ENCODE measurements at regions not wholly inside any gene's neighbourhood (a gene's known extent, or its start where the extent isn't known, plus 50 kb on each side); places are given as distances from the start of the nearest gene placed in this dataset.

DNA sequence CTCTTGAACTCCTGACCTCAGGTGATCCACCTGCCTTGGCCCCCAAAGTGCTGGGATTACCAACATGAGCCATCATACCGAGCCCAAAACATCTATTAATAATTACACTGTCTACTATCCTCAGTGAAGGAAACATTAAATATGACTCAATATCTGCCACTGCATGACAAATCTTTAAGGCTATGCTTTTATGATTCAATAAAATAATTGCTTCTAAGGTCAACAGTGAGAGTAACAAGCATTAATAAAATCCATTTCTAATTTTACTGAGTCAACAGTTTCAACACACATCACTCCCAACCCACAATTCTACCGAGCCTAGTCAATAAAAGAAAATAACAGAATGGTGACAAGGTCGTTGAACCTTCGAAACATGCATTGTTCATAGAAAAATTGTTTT lies 125.5 kb upstream of the CHRM3 start:
- TF ChIP-seq, protein P1, sequence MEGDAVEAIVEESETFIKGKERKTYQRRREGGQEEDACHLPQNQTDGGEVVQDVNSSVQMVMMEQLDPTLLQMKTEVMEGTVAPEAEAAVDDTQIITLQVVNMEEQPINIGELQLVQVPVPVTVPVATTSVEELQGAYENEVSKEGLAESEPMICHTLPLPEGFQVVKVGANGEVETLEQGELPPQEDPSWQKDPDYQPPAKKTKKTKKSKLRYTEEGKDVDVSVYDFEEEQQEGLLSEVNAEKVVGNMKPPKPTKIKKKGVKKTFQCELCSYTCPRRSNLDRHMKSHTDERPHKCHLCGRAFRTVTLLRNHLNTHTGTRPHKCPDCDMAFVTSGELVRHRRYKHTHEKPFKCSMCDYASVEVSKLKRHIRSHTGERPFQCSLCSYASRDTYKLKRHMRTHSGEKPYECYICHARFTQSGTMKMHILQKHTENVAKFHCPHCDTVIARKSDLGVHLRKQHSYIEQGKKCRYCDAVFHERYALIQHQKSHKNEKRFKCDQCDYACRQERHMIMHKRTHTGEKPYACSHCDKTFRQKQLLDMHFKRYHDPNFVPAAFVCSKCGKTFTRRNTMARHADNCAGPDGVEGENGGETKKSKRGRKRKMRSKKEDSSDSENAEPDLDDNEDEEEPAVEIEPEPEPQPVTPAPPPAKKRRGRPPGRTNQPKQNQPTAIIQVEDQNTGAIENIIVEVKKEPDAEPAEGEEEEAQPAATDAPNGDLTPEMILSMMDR (IDR thresholded peaks at IDR 0.05; ENCODE audit: low read depth, low read length), result no peak
- no peak for DNase-seq (ENCODE audit: low read depth in 2 of 2)
- H3K4me3 ChIP-seq (replicated peaks in 1 of 2; ENCODE audit: low read depth in 2 of 2, low read length in 2 of 2), result no peak overlapping the region

DNA sequence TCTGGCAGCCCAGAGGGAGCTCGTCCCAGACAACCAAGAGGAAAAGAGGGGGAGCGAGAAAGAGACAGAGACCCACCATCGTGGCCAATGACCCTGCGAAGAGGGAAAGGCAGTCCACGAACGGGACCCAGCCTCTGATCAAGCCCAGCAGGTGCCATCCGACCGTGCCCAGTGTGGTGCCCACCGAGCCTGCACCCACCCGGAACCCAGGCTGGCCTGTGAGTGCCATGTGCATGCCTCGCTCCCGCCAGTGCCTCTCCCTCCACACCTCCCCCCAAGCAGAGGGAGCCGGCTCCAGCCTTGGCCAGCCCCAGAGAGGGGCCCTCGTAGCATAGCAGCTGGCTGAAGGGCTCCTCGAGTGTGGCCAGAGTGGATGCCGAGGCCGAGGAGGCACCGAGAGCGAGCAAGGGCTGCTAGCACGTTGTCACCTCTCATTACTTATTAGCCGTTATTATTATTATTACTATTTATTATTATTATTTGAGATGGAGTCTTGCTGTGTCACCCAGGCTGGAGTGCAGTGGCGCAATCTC lies 130.7 kb upstream of the CHRM3 start:
- TF ChIP-seq, protein P1 (IDR thresholded peaks at IDR 0.05; ENCODE audit: low read depth, low read length), result no peak
- no peak overlapping the region for H3K4me3 ChIP-seq (replicated peaks in 1 of 2; ENCODE audit: low read depth in 2 of 2, low read length in 2 of 2)
- DNase-seq (ENCODE audit: low read depth in 2 of 2), result no peak

DNA sequence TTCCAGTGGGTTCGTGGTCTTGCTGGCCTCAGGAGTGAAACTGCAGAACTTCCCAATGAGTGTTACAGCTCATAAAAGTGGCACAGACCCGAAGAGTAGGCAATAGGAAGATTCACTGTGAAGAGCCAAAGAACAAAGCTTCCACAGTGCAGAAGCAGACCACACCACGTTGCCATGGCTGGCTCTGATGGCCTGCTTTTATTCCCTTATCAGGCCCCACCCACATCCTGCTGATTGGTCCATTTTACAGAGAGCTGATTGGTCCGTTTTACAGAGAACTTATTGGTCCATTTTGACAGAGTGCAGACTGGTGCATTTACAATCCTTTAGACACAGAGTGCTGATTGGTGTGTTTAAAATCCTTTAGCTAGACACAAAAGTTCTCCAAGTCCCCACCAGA lies 131.4 kb upstream of the CHRM3 start:
- H3K4me3 ChIP-seq (replicated peaks in 1 of 2; ENCODE audit: low read depth in 2 of 2, low read length in 2 of 2), result no peak overlapping the region
- no peak for DNase-seq (ENCODE audit: low read depth in 2 of 2)
- TF ChIP-seq, protein P1 (IDR thresholded peaks at IDR 0.05; ENCODE audit: low read depth, low read length), result no peak

GRCh38 chr1:239253032-239253431 lies 133.3 kb upstream of the CHRM3 start:
- no peak overlapping the region for H3K4me3 ChIP-seq (replicated peaks in 1 of 2; ENCODE audit: low read depth in 2 of 2, low read length in 2 of 2)
- TF ChIP-seq, protein P1 (IDR thresholded peaks at IDR 0.05; ENCODE audit: low read depth, low read length), result no peak
- peak in 1 of 2 donors; percentile 2 for DNase-seq (ENCODE audit: low read depth in 2 of 2)

DNA sequence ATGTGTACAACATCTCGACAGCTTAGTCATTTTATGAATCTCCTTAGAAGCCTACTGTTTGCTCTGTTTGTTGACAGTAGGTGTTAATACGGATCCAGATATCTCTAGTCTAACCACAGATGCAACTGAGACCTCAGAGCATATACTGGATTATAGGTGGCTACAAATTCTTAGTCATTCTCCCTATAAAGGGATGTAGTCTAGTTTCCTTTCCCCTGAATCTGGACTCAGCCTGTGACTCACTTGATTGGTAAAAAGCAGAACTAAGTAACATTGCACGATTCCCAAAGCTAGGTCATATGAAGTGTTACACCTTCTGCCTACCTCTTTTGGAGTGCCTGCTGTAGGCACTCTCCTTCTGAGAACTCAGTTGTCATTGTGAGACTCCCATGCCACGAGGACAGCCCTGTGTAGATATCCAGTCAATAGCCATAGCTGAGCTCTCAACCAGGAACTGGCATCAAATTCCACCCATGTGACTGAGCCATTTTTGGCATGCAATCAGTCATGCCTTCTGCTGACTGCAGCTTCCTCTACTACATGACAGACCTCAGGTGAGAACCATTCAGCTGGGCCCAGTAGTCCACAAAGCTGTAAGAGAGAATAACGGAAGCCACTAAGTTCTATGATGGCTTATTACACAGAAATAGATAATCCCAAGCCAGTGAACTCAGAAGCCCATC lies 135.9 kb upstream of the CHRM3 start:
- TF ChIP-seq, protein P1 (IDR thresholded peaks at IDR 0.05; ENCODE audit: low read depth, low read length), result no peak
- no peak for DNase-seq (ENCODE audit: low read depth in 2 of 2)
- H3K4me3 ChIP-seq (replicated peaks in 1 of 2; ENCODE audit: low read depth in 2 of 2, low read length in 2 of 2), result no peak overlapping the region

DNA sequence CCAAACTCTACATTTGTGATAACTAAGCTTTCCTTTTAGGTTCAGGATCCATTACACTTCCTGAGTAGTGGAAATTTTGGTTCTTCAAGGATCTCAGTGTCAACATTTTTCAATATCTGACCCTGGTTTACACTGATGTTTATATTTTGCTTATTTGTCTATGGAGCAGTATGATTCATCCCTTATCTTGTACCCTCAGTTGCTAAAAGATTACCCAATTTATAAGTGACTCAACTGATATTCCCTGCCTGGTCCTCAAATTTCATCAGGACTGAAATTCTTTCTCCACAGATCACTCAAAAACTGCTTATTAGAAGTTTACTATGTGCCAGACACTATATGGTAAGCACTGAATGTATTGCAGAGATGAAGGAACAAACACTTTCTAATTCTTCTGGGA lies 139.1 kb upstream of the CHRM3 start:
- TF ChIP-seq, protein P1 (IDR thresholded peaks at IDR 0.05; ENCODE audit: low read depth, low read length), result no peak
- peak; percentile 2 to 18 for DNase-seq (ENCODE audit: low read depth in 2 of 2)
- no peak overlapping the region for H3K4me3 ChIP-seq (replicated peaks in 1 of 2; ENCODE audit: low read depth in 2 of 2, low read length in 2 of 2)

DNA sequence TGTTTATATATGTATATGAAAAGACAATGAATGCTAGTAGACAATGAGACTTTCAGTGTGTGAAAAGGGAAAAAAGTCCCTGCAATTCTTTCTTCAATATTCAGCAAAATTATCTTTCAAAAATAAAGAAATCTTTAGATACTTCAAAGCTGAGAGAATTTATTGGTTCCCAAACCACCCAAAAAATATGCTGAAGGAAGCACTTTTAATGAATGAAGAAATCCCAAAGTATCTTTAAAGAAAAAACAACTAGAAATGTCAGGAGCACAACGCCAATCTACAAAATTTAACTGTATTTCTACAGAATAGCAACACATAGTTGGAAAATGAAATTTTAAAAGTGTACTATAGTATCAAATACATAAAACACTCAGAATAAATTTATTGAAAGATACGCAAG lies 142.3 kb upstream of the CHRM3 start:
- TF ChIP-seq, protein P1 (IDR thresholded peaks at IDR 0.05; ENCODE audit: low read depth, low read length), result no peak

More for the DNA sequence above, 142.3 kb upstream of the CHRM3 start:
- H3K4me3 ChIP-seq (replicated peaks in 1 of 2; ENCODE audit: low read depth in 2 of 2, low read length in 2 of 2), result no peak overlapping the region
- DNase-seq (ENCODE audit: low read depth in 2 of 2), result no peak

Data from cardiac fibroblast (primary cell).